ENCODE measurements at regions not wholly inside any gene's neighbourhood (a gene's known extent, or its start where the extent isn't known, plus 50 kb on each side); places are given as distances from the start of the nearest gene placed in this dataset.
"Not testable (repeated sequence)": the region's sequence is repeated elsewhere in the genome, so short reads cannot be mapped to it uniquely, and the experiment has no call there.

DNA sequence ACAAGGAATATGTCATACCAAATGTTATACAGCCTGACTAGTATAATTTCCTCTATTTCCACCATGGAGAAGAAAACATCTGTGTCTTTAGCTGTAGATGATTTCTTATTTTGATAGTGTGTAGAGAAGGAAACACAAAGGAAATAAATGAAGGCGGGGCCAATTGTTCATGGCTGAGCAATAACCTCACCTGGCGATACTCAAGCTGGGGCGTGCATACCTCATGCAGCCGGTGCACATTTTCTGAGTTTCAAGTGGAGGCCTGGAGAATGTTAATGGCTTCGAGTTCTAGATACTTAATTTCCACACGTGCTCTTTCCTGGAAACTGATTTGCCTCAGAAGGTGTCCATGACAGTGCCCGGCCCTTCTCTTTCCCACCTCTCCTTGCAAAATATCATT lies 127.4 kb upstream of the TAF11L2 start:
- Histone ChIP-seq H3K36me3 (ENCODE audit: control insufficient read depth, insufficient read depth, low read length) (no peaks in the 10 kb centered on the region), H3K4me3 (ENCODE audit: low read length) (no peak overlapping the region), H3K27ac (ENCODE audit: low read depth, low read length) (no peak overlapping the region), H3K4me1 (ENCODE audit: control insufficient read depth, insufficient read depth, low read length) (no peaks in the 10 kb centered on the region), H3K27me3 (ENCODE audit: control insufficient read depth, insufficient read depth, low read length) (no peaks in the 10 kb centered on the region), H3K9ac (ENCODE audit: low read length) (no peak overlapping the region)

DNA sequence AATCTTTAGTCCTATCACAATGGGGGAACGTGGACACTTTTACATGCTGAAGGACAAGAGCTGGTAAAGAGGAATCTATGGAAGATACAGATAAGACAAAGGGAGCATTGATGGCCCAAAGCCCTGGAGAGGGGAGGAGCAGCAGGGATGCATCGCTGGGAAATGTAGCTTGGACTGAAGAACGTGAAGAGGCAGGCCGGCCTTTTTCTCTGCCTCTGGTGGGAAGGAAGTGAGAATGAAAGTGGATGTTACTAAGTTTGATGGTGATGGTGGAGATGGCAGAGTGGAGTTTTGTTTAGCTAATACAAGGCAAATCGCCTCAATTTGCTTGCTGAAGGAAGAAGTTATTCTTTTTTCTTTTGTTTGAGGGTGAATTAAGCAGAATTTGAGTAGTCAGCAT lies 124.6 kb upstream of the TAF11L2 start:
- Histone ChIP-seq H3K27me3 (ENCODE audit: control insufficient read depth, insufficient read depth, low read length) (no peaks in the 10 kb centered on the region), H3K9ac (ENCODE audit: low read length) (no peak overlapping the region), H3K4me1 (ENCODE audit: control insufficient read depth, insufficient read depth, low read length) (no peaks in the 10 kb centered on the region), H3K4me3 (ENCODE audit: low read length) (no peak overlapping the region), H3K27ac (ENCODE audit: low read depth, low read length) (no peak overlapping the region), H3K36me3 (ENCODE audit: control insufficient read depth, insufficient read depth, low read length) (no peaks in the 10 kb centered on the region)

DNA sequence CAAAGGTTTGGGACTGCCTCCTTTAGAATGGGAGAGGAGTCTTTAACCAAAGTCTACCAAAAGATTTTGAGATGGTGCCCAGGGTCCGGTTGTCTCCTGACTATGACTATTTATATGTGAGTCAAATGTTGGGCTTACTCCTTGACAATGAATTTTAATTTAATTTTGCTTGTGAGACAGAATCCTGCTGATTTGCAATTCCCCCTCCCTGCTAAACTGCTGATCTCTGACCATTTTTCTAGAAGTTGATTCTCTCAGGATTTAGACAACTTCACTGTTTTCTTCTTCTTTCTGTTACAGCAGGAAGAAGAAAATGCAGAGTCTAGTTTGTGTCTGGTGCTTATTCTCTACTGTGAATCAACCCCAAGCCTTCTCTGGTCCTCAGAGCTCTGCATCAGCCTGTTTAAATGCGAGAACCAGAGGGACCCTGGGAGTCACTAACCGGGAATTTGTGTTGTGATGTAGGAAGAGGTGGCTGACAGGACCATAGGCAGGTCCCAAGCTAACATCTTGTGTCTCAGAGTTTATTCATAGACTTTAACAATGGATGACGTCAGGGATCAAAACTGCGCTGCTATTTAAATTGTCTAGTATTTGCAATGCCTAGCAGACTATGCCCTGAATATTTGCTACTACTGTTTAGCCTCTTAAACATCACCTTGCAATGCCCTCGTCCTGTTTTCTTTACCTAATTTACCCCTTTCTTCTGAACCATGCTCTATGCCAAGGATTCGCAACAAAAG lies 124.0 kb upstream of the TAF11L2 start:
- Histone ChIP-seq H3K27ac (ENCODE audit: low read depth, low read length) (no peak overlapping the region), H3K36me3 (ENCODE audit: control insufficient read depth, insufficient read depth, low read length) (no peaks in the 10 kb centered on the region), H3K9ac (ENCODE audit: low read length) (no peak overlapping the region), H3K4me3 (ENCODE audit: low read length) (no peak overlapping the region), H3K4me1 (ENCODE audit: control insufficient read depth, insufficient read depth, low read length) (no peaks in the 10 kb centered on the region), H3K27me3 (ENCODE audit: control insufficient read depth, insufficient read depth, low read length) (no peaks in the 10 kb centered on the region)

DNA sequence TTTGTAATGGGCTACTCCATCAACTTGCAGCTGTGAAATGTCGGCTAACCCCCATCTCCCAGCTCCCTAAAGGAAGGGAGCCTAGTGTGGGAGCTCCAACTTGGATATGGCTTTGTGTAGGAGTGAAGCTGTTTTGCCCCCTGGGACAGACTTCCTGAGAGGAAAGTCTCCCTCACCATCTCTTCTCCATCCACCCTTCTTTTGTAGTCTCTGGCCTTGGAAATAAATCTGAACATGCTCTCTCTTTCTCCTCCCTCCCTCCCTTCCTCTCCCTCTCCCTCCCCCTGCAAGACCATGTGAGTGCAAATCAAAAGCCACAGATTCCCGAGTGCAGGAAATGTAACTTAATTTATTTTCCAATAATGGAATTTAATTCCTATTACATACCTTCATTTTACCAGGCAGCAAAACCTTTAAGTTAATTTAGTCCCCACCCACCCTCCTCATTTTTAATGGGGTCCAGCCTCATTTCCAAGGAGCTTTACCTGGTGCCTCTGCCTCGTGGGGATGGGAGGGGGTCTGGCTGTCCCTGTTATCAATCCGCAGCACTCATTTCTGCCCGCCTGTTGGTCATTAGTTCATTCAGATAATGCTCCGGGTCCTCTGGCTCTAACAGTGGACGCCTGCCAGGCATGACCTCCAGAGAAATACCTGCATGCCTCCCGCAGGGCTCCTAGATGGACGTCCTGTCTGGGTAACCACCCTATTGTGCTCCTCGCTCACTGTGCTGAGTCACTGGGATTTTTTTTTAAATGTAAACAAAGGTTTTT lies 122.9 kb upstream of the TAF11L2 start:
- Histone ChIP-seq H3K4me3 (ENCODE audit: low read length) (no peak overlapping the region), H3K9ac (ENCODE audit: low read length) (no peak overlapping the region), H3K27me3 (ENCODE audit: control insufficient read depth, insufficient read depth, low read length) (no peaks in the 10 kb centered on the region), H3K4me1 (ENCODE audit: control insufficient read depth, insufficient read depth, low read length) (no peaks in the 10 kb centered on the region), H3K27ac (ENCODE audit: low read depth, low read length) (no peak overlapping the region), H3K36me3 (ENCODE audit: control insufficient read depth, insufficient read depth, low read length) (no peaks in the 10 kb centered on the region)

DNA sequence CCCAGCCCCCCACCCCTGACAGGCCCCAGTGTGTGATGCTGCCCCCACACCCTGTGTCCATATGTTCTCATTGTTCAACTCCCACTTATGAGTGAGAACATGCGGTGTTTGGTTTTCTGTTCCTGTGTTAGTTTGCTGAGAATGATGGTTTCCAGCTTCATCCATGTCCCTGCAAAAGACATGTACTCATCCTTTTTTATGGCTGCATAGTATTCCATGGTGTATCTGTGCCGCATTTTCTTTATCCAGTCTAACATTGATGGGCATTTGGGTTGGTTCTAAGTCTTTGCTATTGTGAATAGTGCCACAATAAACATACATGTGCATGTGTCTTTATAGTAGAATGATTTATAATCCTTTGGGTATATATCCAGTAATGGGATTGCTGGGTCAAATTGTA lies 122.1 kb upstream of the TAF11L2 start:
- not testable (repeated sequence) for H3K4me3 ChIP-seq (ENCODE audit: low read length); H3K9ac ChIP-seq (ENCODE audit: low read length); H3K27ac ChIP-seq (ENCODE audit: low read depth, low read length); H3K27me3 ChIP-seq (ENCODE audit: control insufficient read depth, insufficient read depth, low read length); H3K4me1 ChIP-seq (ENCODE audit: control insufficient read depth, insufficient read depth, low read length); H3K36me3 ChIP-seq (ENCODE audit: control insufficient read depth, insufficient read depth, low read length)

DNA sequence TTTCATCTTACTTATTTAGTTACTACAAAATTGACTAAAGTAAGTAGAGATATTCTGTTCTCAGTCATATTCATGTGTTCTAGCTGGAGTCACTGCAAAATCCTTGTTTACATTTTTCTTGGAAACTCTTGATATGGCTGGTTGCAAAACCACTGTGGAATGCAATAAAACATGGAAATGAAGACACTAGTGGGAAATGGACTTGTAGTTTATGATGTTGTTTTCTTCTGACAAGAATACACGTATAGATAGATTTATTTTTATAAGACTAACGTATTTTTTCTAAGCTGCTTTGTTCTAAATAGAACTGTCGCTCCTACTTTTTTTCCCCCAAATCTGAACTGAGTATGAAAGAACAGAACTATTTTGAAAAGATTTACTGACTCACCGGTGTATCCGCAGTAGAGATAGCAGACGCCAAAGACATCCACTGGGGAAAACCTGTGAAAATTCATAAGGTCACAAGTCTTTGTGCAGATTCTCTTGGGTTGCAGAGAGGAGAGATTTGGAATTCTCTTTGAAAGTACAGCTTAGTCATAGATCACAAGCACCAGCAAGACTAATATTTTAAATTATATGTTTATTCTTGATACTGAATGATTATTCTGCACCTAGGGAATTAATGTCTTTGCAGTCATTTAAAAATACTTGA lies 119.6 kb upstream of the TAF11L2 start:
- Histone ChIP-seq H3K4me1 (ENCODE audit: control insufficient read depth, insufficient read depth, low read length) (no peaks in the 10 kb centered on the region), H3K36me3 (ENCODE audit: control insufficient read depth, insufficient read depth, low read length) (no peaks in the 10 kb centered on the region), H3K9ac (ENCODE audit: low read length) (no peak overlapping the region), H3K27me3 (ENCODE audit: control insufficient read depth, insufficient read depth, low read length) (no peaks in the 10 kb centered on the region), H3K4me3 (ENCODE audit: low read length) (no peak overlapping the region), H3K27ac (ENCODE audit: low read depth, low read length) (no peak overlapping the region)

DNA sequence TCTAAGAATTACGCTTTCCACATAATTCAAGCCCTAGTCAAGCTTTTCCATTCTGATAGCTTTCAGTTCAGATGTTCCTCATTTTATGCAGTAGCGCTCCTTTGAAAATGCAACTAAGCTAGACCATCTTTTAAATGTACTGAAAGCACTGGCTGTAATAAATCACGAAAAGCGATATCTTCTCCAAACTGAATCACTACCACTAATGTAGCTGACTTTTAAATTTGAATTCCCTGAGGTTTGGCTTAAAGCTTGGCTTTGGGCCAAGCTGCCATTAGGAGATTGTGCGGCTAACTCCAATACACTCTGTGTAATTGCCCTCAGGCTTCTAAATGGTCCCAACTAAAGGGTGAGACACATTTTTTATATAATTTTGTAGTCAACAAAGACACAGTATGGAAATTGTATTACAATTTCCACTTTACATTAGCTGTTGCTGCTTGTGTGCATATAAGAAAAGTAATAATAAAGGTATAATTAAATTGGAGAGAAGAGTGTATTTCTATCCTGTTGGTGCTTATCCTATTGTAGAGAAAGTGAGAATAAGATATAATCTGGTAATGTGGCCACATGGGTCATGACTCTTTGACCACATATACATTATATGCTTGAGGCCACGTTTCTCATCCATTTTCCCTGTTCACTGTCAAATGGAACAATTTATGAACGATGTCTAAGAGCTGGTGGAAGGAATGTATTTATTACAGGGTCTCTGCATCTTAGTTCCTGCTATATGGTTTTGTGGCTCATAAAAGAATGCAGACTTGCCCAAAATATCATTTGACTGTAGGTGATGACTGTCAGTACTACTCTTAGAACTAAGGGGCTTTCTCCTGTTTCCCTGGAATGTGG lies 118.7 kb upstream of the TAF11L2 start:
- Histone ChIP-seq H3K27ac (ENCODE audit: low read depth, low read length) (no peak overlapping the region), H3K27me3 (ENCODE audit: control insufficient read depth, insufficient read depth, low read length) (no peaks in the 10 kb centered on the region), H3K9ac (ENCODE audit: low read length) (no peak overlapping the region), H3K36me3 (ENCODE audit: control insufficient read depth, insufficient read depth, low read length) (no peaks in the 10 kb centered on the region), H3K4me1 (ENCODE audit: control insufficient read depth, insufficient read depth, low read length) (no peaks in the 10 kb centered on the region), H3K4me3 (ENCODE audit: low read length) (no peak overlapping the region)

DNA sequence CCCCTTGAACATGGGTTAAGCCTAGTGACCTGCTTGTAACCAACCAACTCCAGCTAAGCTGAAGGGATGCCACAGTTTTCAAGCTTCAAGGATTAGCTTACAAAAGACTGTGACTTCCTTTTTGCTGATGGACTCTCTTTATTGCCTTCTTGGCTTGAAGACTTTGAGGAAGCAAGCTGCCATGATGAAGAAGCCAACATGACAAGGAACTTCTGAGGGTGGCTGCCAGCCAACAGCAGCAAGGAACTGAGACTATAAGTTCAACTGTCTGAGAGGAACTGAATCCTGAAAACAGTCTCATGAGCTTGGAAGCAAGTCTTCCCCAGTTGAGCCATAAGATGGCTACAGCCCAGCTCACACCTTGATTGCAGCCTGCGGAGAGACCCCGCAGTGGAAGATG lies 116.1 kb upstream of the TAF11L2 start:
- no peaks in the 10 kb centered on the region for H3K4me1 ChIP-seq (ENCODE audit: control insufficient read depth, insufficient read depth, low read length)
- H3K27ac ChIP-seq (ENCODE audit: low read depth, low read length): no peak overlapping the region
- H3K9ac ChIP-seq (ENCODE audit: low read length): no peak overlapping the region
- no peak overlapping the region for H3K4me3 ChIP-seq (ENCODE audit: low read length)
- H3K27me3 ChIP-seq (ENCODE audit: control insufficient read depth, insufficient read depth, low read length): no peaks in the 10 kb centered on the region
- H3K36me3 ChIP-seq (ENCODE audit: control insufficient read depth, insufficient read depth, low read length): no peaks in the 10 kb centered on the region

DNA sequence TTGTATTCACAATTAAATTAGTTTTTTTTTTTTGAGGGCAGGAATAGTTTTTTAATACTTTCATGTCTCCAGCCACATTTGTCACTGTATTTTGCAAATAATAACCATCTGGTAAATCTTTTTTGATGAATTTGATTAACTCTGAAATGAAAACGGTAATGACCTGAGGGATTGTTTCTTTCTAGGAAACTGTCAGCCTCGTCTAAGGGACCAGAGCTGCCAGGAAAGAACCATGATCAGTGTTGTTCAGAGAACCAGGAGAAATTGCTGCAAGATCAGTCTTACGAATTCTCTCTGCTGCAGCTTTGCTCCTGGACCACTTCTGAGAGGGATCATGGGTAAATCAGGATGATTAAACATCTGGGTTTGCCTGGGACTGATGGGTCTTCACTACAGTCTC lies 114.5 kb upstream of the TAF11L2 start:
- Histone ChIP-seq H3K27ac (ENCODE audit: low read depth, low read length) (no peak overlapping the region), H3K27me3 (ENCODE audit: control insufficient read depth, insufficient read depth, low read length) (no peaks in the 10 kb centered on the region), H3K9ac (ENCODE audit: low read length) (no peak overlapping the region), H3K36me3 (ENCODE audit: control insufficient read depth, insufficient read depth, low read length) (no peaks in the 10 kb centered on the region), H3K4me1 (ENCODE audit: control insufficient read depth, insufficient read depth, low read length) (no peaks in the 10 kb centered on the region), H3K4me3 (ENCODE audit: low read length) (no peak overlapping the region)

DNA sequence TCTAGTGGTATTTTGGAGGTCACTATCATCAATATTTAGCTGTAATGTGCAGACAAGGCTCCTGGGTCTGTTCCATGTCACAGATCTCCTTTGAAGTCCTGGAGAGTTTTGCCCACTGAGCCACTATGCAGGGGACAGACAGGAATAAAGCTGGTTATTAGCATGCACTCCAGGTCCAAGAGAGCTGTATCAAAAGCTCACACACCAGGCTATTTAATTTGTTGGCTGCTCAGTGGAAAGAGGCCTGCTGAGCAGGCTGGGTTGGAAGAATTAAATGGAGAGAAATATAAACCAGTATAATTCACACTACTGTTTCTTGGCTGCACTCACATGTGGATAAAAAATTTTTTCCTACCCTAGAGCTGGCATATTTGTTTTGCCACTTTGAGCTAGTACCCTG lies 113.8 kb upstream of the TAF11L2 start:
- no peaks in the 10 kb centered on the region for H3K27me3 ChIP-seq (ENCODE audit: control insufficient read depth, insufficient read depth, low read length)
- H3K4me3 ChIP-seq (ENCODE audit: low read length): no peak overlapping the region
- H3K27ac ChIP-seq (ENCODE audit: low read depth, low read length): no peak overlapping the region
- H3K4me1 ChIP-seq (ENCODE audit: control insufficient read depth, insufficient read depth, low read length): no peaks in the 10 kb centered on the region
- H3K9ac ChIP-seq (ENCODE audit: low read length): no peak overlapping the region
- H3K36me3 ChIP-seq (ENCODE audit: control insufficient read depth, insufficient read depth, low read length): no peaks in the 10 kb centered on the region

DNA sequence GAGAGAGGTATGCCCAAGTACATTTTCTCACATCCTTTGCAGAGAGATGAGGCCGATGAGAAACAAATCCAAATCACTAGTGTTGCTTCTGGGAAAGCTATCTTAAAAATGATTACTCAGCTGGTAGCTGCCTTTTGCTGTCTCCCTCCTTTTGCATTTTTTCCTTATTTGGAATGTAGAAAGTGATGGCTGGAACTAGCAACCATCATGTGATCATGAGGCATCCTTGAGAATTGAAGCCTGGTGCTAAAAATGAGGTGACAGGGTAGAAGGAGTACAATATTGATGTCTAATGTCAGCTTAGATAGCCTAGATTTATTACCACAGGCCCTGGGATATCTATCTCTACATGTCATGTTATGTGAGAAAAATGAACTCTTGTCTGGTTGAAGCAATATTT lies 109.3 kb upstream of the TAF11L2 start:
- H3K27me3 ChIP-seq (ENCODE audit: control insufficient read depth, insufficient read depth, low read length): no peaks in the 10 kb centered on the region
- H3K4me3 ChIP-seq (ENCODE audit: low read length): no peak overlapping the region
- no peak overlapping the region for H3K27ac ChIP-seq (ENCODE audit: low read depth, low read length)
- H3K36me3 ChIP-seq (ENCODE audit: control insufficient read depth, insufficient read depth, low read length): no peaks in the 10 kb centered on the region
- no peaks in the 10 kb centered on the region for H3K4me1 ChIP-seq (ENCODE audit: control insufficient read depth, insufficient read depth, low read length)
- no peak overlapping the region for H3K9ac ChIP-seq (ENCODE audit: low read length)

DNA sequence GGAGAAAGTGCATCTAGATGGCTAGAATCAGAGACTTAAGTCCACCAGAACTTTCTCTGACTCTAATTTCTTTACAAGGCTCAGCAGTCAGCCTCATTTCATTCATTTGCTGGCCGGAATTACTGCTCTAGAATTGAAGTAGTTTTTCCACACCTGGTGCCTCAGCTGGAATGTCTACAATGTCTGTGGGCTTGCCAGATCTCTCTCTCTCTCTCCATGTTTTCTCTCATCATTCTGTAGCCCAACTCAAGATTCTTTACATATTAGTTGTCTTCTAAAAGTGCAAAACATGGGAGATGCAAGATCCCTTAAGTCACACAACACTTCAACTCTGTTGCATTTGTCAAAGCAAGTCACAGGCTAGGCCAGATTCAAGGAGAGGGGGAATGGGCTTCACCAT lies 103.9 kb upstream of the TAF11L2 start:
- H3K9ac ChIP-seq (ENCODE audit: low read length): no peak overlapping the region
- no peaks in the 10 kb centered on the region for H3K27me3 ChIP-seq (ENCODE audit: control insufficient read depth, insufficient read depth, low read length)
- H3K4me3 ChIP-seq (ENCODE audit: low read length): no peak overlapping the region
- H3K36me3 ChIP-seq (ENCODE audit: control insufficient read depth, insufficient read depth, low read length): no peaks in the 10 kb centered on the region
- no peak overlapping the region for H3K27ac ChIP-seq (ENCODE audit: low read depth, low read length)
- H3K4me1 ChIP-seq (ENCODE audit: control insufficient read depth, insufficient read depth, low read length): no peaks in the 10 kb centered on the region

Measured in rectal smooth muscle tissue (tissue), 1 donor.